ENCODE measurements at regions not wholly inside any gene's neighbourhood (a gene's known extent, or its start where the extent isn't known, plus 50 kb on each side); places are given as distances from the start of the nearest gene placed in this dataset.

DNA sequence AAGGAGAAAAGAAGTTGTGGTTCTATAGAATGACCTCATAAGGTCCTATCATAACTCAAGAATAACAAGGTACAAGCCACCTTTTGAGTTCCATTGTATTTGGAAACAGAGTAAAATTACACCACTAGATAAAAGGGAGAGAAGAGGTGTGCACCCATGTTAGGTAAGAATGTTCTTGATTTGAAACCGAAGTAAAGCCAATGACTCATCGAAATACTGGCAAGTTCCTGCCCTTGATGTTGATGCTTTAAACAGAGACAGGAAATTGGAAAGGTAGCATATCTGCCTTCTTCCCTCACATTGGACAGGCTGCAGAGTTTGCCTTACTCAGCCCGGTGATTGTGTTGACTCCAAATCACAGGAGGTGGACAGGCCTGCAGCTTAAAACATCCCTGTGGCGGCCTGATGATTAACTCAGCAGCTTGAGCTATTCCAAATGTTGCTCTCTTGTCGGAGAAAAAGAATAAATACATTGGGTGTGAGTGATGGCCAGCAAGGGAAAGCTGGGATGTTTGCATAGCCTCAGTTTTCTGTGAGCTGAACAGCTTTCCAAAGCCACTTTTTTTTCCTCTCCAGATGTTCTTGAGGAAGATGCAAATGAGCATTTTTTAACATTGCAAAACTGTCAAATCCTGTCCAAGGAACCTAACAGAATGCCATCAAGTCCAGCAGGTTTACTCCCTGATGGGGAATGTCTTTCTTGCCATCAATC is 321.1 kb downstream of the NKX6-1 start:
- H3K4me1 ChIP-seq: no peaks in the 10 kb centered on the region
- no peaks in the 10 kb centered on the region for H3K9me3 ChIP-seq
- intact Hi-C loops (cut with DNase I): no loop called here
- H3K36me3 ChIP-seq: no peaks in the 10 kb centered on the region
- TF ChIP-seq, protein P1, sequence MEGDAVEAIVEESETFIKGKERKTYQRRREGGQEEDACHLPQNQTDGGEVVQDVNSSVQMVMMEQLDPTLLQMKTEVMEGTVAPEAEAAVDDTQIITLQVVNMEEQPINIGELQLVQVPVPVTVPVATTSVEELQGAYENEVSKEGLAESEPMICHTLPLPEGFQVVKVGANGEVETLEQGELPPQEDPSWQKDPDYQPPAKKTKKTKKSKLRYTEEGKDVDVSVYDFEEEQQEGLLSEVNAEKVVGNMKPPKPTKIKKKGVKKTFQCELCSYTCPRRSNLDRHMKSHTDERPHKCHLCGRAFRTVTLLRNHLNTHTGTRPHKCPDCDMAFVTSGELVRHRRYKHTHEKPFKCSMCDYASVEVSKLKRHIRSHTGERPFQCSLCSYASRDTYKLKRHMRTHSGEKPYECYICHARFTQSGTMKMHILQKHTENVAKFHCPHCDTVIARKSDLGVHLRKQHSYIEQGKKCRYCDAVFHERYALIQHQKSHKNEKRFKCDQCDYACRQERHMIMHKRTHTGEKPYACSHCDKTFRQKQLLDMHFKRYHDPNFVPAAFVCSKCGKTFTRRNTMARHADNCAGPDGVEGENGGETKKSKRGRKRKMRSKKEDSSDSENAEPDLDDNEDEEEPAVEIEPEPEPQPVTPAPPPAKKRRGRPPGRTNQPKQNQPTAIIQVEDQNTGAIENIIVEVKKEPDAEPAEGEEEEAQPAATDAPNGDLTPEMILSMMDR (IDR thresholded peaks at IDR 0.05): no peak
- no peak for TF ChIP-seq POLR2A (IDR thresholded peaks at IDR 0.05)
- 82 to 83% methylated on average over 5 of the region's 5 CpGs for WGBS, 2 donors
- H3K27me3 ChIP-seq: no peaks in the 10 kb centered on the region
- no peak overlapping the region for H3K4me3 ChIP-seq (replicated peaks in 1 of 3)
- no peak for DNase-seq
- H3K27ac ChIP-seq: no peak overlapping the region

DNA sequence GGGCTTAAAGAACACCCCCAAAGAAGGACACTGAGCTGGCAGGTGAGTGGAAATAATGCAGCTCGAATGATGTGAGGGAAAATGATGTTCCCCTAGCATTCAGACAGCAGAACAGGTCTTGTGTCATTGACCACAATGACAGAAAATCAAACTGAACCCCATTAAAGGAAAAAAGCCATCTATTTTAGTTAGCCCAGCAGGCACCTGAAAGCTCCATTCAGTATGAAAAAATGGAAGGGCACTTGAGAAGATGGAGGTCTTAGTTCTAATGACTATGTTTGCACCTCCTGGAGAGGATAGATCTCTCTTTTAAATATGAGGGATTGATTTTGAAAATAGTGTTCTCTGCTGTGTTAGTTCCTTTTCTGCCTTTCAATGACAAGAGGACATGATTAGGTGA is 323.1 kb downstream of the NKX6-1 start:
- WGBS, 2 donors: 80 to 83% methylated on average over 1 of the region's 1 CpG
- Histone ChIP-seq H3K27ac (no peak overlapping the region), H3K27me3 (no peaks in the 10 kb centered on the region), H3K9me3 (no peaks in the 10 kb centered on the region), H3K4me1 (no peaks in the 10 kb centered on the region), H3K36me3 (no peaks in the 10 kb centered on the region), H3K4me3 (replicated peaks in 1 of 3) (no peak overlapping the region)
- intact Hi-C loops (cut with DNase I): no loop called here
- no peak for DNase-seq
- TF ChIP-seq POLR2A (IDR thresholded peaks at IDR 0.05): no peak
- TF ChIP-seq, protein P1 (IDR thresholded peaks at IDR 0.05): no peak

DNA sequence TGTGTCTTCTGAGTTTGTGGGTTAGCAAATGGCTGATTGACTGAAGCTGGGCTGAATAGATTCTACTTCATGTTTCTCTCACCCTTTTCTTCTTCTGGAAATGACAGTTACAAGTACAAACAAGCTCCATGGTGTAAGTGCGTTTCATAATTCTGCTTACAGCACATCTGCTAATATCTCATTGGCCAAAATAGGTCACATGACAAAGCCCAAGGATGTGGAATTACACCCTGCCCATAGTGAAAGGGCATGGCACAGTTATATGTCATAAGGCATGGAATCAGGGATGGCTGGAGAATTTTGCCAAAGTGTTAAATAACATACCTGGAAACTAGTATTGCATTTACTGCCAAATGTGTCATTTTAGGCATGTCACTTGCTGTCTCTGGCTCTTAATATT is 327.2 kb downstream of the NKX6-1 start:
- H3K9me3 ChIP-seq: no peaks in the 10 kb centered on the region
- no peaks in the 10 kb centered on the region for H3K27me3 ChIP-seq
- no peak overlapping the region for H3K4me3 ChIP-seq (replicated peaks in 1 of 3)
- H3K36me3 ChIP-seq: no peaks in the 10 kb centered on the region
- no peak for TF ChIP-seq POLR2A (IDR thresholded peaks at IDR 0.05)
- TF ChIP-seq, protein P1 (IDR thresholded peaks at IDR 0.05): no peak
- intact Hi-C loops (cut with DNase I): no loop called here
- no peak for DNase-seq
- no peaks in the 10 kb centered on the region for H3K4me1 ChIP-seq
- WGBS, 2 donors: 90 to 100% methylated on average over 1 of the region's 1 CpG
- no peak overlapping the region for H3K27ac ChIP-seq

DNA sequence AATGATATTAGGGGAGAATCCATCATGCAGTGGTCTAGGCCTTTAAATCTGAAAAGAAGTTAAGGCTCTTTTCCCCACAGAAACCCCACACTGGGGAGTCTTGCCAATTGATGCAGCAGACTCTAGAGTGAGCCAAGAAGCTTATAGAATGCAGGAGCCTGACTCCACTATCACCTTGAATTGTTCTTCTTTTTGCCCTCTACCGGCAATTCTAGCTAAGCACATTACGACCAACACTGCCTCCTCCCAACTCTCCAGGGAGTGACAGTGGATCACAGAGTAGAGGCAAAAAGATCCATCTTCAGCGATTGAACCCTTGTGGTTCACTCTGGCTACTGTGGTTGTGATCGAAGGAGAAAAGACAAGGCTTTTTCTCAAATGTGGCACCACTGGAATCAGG is 331.5 kb downstream of the NKX6-1 start:
- no peaks in the 10 kb centered on the region for H3K4me1 ChIP-seq
- H3K27me3 ChIP-seq: no peaks in the 10 kb centered on the region
- TF ChIP-seq, protein P1 (IDR thresholded peaks at IDR 0.05): peak in 1 of 6 experiments; percentile 11
- no peak for TF ChIP-seq POLR2A (IDR thresholded peaks at IDR 0.05)
- H3K27ac ChIP-seq: no peak overlapping the region
- intact Hi-C loops (cut with DNase I): no loop called here
- no peak overlapping the region for H3K4me3 ChIP-seq (replicated peaks in 1 of 3)
- no peak for DNase-seq
- 49 to 58% methylated on average over 4 of the region's 4 CpGs for WGBS, 2 donors
- H3K9me3 ChIP-seq: no peaks in the 10 kb centered on the region
- H3K36me3 ChIP-seq: no peaks in the 10 kb centered on the region

DNA sequence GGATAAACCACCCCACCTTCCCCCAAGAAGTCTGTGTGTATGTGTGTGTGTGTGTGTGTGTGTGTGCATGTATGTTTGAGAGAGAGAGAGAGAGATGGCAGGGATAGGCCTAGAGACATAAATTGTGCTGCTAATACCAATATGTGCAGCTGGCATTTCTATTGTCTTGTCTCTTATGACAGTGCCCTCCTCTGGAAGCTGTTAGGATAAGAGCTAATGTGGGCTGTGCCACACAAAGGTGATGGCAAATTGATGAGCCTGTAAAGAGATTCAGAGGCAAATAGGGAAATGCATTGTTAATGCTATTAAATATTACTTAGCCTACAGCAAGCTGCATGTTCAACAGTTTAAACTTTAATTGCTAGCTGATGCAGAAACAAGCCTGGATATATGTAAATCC is 332.0 kb downstream of the NKX6-1 start:
- Histone ChIP-seq H3K4me3 (replicated peaks in 1 of 3) (no peak overlapping the region), H3K9me3 (no peaks in the 10 kb centered on the region), H3K27ac (no peak overlapping the region), H3K4me1 (no peaks in the 10 kb centered on the region), H3K27me3 (no peaks in the 10 kb centered on the region), H3K36me3 (no peaks in the 10 kb centered on the region)
- TF ChIP-seq, protein P1 (IDR thresholded peaks at IDR 0.05): no peak
- TF ChIP-seq POLR2A (IDR thresholded peaks at IDR 0.05): no peak
- DNase-seq: no peak
- intact Hi-C loops (cut with DNase I): no loop called here
